NCI-H345 (cell line): ENCODE measurements at regions not wholly inside any gene's neighbourhood (a gene's known extent, or its start where the extent isn't known, plus 50 kb on each side); places are given as distances from the start of the nearest gene placed in this dataset.

Source experiments
- DNase-seq: peaks from one replicate; lab custom pipeline; 2025; lab: John Stamatoyannopoulos, UW

DNA sequence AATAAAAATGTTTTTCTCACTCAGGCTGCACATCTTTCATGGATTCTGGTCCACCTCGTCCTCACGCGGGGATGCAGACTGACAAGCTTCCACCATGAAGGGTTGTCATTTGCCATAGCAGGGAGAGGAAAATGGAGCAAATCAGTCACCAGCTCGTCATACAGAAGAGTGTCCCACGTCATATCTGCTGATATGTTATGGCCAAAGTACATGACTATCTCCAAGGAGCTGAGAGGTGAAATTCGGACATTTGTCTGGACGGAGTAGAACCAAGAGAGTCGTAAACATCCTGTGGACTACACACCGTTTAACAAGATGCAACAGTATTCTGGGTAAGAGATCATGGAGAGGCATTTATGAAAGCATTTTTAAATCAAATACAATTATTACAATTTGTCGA, 75.3 kb upstream of the MYOCD start:
- no peak for DNase-seq

DNA sequence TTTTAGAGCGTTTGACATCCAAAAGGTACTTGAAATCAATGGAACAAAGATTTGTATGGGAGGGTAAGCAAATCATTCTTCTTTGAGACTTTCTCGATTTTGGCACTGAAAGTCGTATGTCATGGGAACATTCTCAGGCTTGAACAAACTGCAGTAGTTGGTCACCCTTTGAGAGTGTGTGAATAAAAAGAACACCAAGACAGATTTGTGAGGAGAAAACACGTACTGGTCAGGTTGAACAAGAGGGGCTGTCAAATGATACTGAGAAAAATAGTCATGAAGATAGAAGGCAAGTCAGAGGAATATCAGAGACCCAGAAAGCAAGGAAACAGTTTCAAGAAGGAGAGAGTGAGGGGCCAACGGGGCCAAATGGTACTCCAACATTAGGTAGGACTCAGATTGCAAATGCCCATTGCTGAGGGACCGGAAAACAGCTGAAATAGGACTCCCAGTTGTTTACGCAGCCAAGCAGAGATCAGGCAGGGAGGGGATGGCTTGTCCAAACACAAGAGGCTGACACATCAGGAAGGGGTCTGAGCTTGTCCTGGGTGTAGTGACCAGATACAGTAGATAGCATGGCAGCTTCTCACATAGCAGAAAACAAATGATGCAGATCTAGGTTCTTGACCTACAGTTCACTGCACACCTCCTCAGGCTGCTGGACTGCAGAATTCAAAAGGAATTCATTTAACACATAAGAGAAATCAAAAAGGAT, 74.5 kb upstream of the MYOCD start:
- DNase-seq, result no peak

DNA sequence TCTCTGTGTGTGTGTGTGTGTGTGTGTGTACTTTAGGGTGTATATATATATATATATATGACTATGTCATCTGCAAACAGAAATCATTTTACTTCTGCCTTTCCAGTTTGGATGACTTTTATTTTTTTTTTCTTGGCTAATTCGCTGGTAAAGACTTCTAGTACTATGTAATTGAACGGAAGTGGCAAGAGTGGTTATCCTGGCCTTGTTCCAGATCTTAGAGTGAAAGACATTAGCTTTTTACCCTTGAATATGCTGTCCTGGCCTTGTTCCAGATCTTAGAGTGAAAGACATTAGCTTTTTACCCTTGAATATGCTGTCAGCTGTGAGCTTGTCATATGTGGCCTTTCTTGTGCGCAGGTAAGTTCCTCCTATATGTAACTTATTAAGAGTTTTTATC, 72.7 kb upstream of the MYOCD start:
- DNase-seq, result no peak

DNA sequence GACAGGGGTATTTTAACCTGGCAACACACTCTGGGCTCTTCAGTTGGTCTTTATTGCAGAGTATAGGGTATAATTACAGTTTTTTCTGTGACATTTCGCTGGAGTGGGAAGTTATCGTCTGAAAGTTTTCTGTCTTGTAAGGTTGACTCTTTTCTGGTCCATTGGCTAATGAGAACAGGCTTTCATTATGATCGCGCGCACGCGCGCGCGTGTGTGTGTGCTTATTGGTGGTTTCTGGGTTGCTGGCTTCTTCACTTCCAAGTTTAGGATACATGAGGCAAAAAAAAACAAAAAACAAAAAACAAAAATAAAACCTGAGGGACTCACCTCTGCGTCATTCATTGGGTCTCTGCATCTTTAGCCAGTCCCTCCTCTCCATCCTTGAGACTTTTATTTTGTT, 68.7 kb upstream of the MYOCD start:
- no peak for DNase-seq

GRCh38 chr17:12597895-12598294, 67.8 kb upstream of the MYOCD start:
- no peak for DNase-seq

GRCh38 chr17:12599186-12599920, 66.3 kb upstream of the MYOCD start:
- no peak for DNase-seq

GRCh38 chr17:12600349-12600748, 65.3 kb upstream of the MYOCD start:
- DNase-seq, result no peak

GRCh38 chr17:12603566-12603965, 62.1 kb upstream of the MYOCD start:
- no peak for DNase-seq

- DNase-seq, result no peak
Measured at GRCh38 chr17:12605222-12605621, 60.5 kb upstream of the MYOCD start.

DNA sequence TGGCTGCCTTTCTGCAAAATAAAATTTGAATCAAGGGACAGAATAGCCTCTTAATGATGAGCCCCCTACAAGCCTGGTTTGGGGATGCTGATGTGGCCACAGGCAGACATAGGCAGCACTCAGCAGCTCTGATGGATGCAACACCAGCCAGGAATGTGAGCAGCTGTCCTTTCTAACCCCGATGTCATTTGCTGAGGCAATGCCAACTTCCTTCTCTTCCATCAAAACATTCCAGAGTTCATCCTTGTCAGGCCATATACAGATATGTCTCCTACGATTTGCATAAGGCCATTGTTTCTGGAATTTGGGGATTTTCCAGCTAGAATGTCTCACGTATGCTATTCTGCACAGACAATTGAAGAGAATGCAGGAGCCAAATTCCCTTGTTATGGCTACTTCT, 52.1 kb upstream of the MYOCD start:
- no peak for DNase-seq
